SH-SY5Y (cell line): ENCODE measurements at regions not wholly inside any gene's neighbourhood (a gene's known extent, or its start where the extent isn't known, plus 50 kb on each side); places are given as distances from the start of the nearest gene placed in this dataset.

Source experiments
- GATA2 ChIP-seq: IDR thresholded peaks from 2 replicates; pipeline ENCODE4 v1.6.1; 2011; ENCODE audit warnings: mild to moderate bottlenecking, low read depth, low read length
- GATA3 ChIP-seq: IDR thresholded peaks from 2 replicates; pipeline ENCODE4 v1.6.1; 2011; ENCODE audit warnings: low read depth, mild to moderate bottlenecking, low read length, moderate library complexity

GRCh38 chr6:28664870-28665396, 139.3 kb downstream of the GPX5 start:
- TF ChIP-seq GATA2: no peak
- no peak for TF ChIP-seq GATA3

GRCh38 chr6:28673417-28673786, 147.7 kb downstream of the GPX5 start:
- no peak for TF ChIP-seq GATA3
- no peak for TF ChIP-seq GATA2

GRCh38 chr6:28673787-28674671, 148.3 kb downstream of the GPX5 start:
- TF ChIP-seq GATA3: no peak
- no peak for TF ChIP-seq GATA2

GRCh38 chr6:28675600-28675999, 149.9 kb downstream of the GPX5 start:
- TF ChIP-seq GATA3 (no peak), GATA2 (no peak)

GRCh38 chr6:28682542-28682941, 156.9 kb downstream of the GPX5 start:
- TF ChIP-seq GATA3: no peak
- no peak for TF ChIP-seq GATA2

GRCh38 chr6:28683945-28684538, 158.4 kb downstream of the GPX5 start:
- TF ChIP-seq GATA2 (no peak), GATA3 (no peak)

- TF ChIP-seq GATA3 (no peak), GATA2 (no peak)
These were observed 167.5 kb downstream of the GPX5 start for GRCh38 chr6:28693033-28693750.

- TF ChIP-seq GATA3: no peak
- no peak for TF ChIP-seq GATA2
These were observed 168.2 kb downstream of the GPX5 start for GRCh38 chr6:28693751-28694443.

- no peak for TF ChIP-seq GATA3
- no peak for TF ChIP-seq GATA2
These were observed 170.0 kb downstream of the GPX5 start for GRCh38 chr6:28695715-28696114.

- no peak for TF ChIP-seq GATA3
- TF ChIP-seq GATA2: no peak
These were observed 170.5 kb downstream of the GPX5 start for GRCh38 chr6:28696167-28696566.

- TF ChIP-seq GATA3 (no peak), GATA2 (no peak)
These were observed 171.0 kb downstream of the GPX5 start for GRCh38 chr6:28696682-28697081.

- TF ChIP-seq GATA3 (no peak), GATA2 (no peak)
These were observed 182.0 kb downstream of the GPX5 start for GRCh38 chr6:28707387-28708282.

GRCh38 chr6:28709478-28710349, 184.0 kb downstream of the GPX5 start:
- TF ChIP-seq GATA2 (no peak), GATA3 (no peak)
